WTC11 (cell line): ENCODE measurements at regions not wholly inside any gene's neighbourhood (a gene's known extent, or its start where the extent isn't known, plus 50 kb on each side); places are given as distances from the start of the nearest gene placed in this dataset.

Experiments used
- ATAC-seq: fragments of 200-7000 bp; cut with Tn5 transposase; 2 replicates; pipeline ENCODE4 v1.10.0; 2021; ENCODE audit warnings: mild to moderate bottlenecking, moderate library complexity
- CTCF ChIA-PET: fragments of 300-600 bp; sonication (Branson Sonifier 250); formaldehyde crosslinking; loops from one replicate; lab custom pipeline; 2021; ENCODE audit warnings: antibody characterized with exemption; lab: Charles Lee
- POLR2A ChIA-PET: fragments of 350-600 bp; sonication (Branson Sonifier 250); formaldehyde crosslinking; loops from one replicate; lab custom pipeline; 2021; ENCODE audit warnings: antibody characterized with exemption; lab: Charles Lee
- DNase-seq: peaks from one replicate; pipeline ENCODE4 v3.0.0; 2021; ENCODE audit warnings: low spot score
- H3K27ac Mint-ChIP-seq: 2 replicates; pipeline ENCODE4 v1.8.0; 2021; ENCODE audit warnings: mixed read lengths
- H3K27me3 Mint-ChIP-seq: 2 replicates; pipeline ENCODE4 v1.8.0; 2021; ENCODE audit warnings: low read depth, mild to moderate bottlenecking, moderate library complexity, mixed read lengths
- H3K36me3 Mint-ChIP-seq: 2 replicates; pipeline ENCODE4 v1.8.0; 2021; ENCODE audit warnings: mixed read lengths
- H3K4me1 Mint-ChIP-seq: 2 replicates; pipeline ENCODE4 v1.8.0; 2022; ENCODE audit warnings: mixed read lengths
- H3K4me3 Mint-ChIP-seq: 2 replicates; pipeline ENCODE4 v1.8.0; 2021; ENCODE audit warnings: mild to moderate bottlenecking, moderate library complexity, mixed read lengths
- H3K9me3 Mint-ChIP-seq: 2 replicates; pipeline ENCODE4 v1.8.0; 2021; ENCODE audit warnings: mixed read lengths
- ARID4B ChIP-seq: sonication (generic); formaldehyde crosslinking; IDR thresholded peaks from 2 replicates; pipeline ENCODE4 v1.8.0; 2023; ENCODE audit warnings: missing genetic modification reagents, mild to moderate bottlenecking, borderline replicate concordance
- ATF2 ChIP-seq: sonication (generic); formaldehyde crosslinking; IDR thresholded peaks from 2 replicates; pipeline ENCODE4 v1.8.1; 2022; ENCODE audit warnings: low read depth, missing genetic modification reagents, borderline replicate concordance
- E2F4 ChIP-seq: sonication (generic); formaldehyde crosslinking; IDR thresholded peaks from 2 replicates; pipeline ENCODE4 v1.8.1; 2022; ENCODE audit warnings: low read depth, mild to moderate bottlenecking, moderate library complexity, missing genetic modification reagents, borderline replicate concordance
- E2F5 ChIP-seq: sonication (generic); formaldehyde crosslinking; IDR thresholded peaks from 2 replicates; pipeline ENCODE4 v1.8.1; 2022; ENCODE audit warnings: mild to moderate bottlenecking, moderate library complexity, missing genetic modification reagents
- FOXP4 ChIP-seq: sonication (generic); formaldehyde crosslinking; IDR thresholded peaks from 2 replicates; pipeline ENCODE4 v1.8.0; 2022; ENCODE audit warnings: mild to moderate bottlenecking, missing genetic modification reagents
- KAT7 ChIP-seq: sonication (generic); formaldehyde crosslinking; IDR thresholded peaks from 2 replicates; pipeline ENCODE4 v1.8.1; 2023; ENCODE audit warnings: missing genetic modification reagents, mild to moderate bottlenecking, borderline replicate concordance
- NFATC4 ChIP-seq: fragments of 250-450 bp; sonication (Bioruptor Pico); IDR thresholded peaks from 2 replicates; pipeline ENCODE4 v1.9.0; 2021; ENCODE audit warnings: mild to moderate bottlenecking
- NFYB ChIP-seq: sonication (generic); formaldehyde crosslinking; conservative IDR thresholded peaks from 2 replicates; pipeline ENCODE4 v1.8.0; 2022; ENCODE audit warnings: low read depth, missing genetic modification reagents
- OVOL2 ChIP-seq: fragments of 250-450 bp; sonication (Bioruptor Pico); IDR thresholded peaks from 2 replicates; pipeline ENCODE4 v1.9.0; 2021; ENCODE audit warnings: mild to moderate bottlenecking, borderline replicate concordance
- PREB ChIP-seq: sonication (generic); formaldehyde crosslinking; IDR thresholded peaks from 2 replicates; pipeline ENCODE4 v1.8.1; 2022; ENCODE audit warnings: mild to moderate bottlenecking, missing genetic modification reagents, moderate library complexity, borderline replicate concordance
- ZBTB21 ChIP-seq: sonication (generic); formaldehyde crosslinking; IDR thresholded peaks from 2 replicates; pipeline ENCODE4 v1.8.1; 2023; ENCODE audit warnings: mild to moderate bottlenecking, missing genetic modification reagents, borderline replicate concordance
- ZNF232 ChIP-seq: sonication (generic); formaldehyde crosslinking; IDR thresholded peaks from 2 replicates; pipeline ENCODE4 v1.8.0; 2022; ENCODE audit warnings: mild to moderate bottlenecking, missing genetic modification reagents
- ZNF281 ChIP-seq: sonication (generic); formaldehyde crosslinking; IDR thresholded peaks from 2 replicates; pipeline ENCODE4 v1.8.0; 2023; ENCODE audit warnings: mild to moderate bottlenecking, missing genetic modification reagents
- ZNF416 ChIP-seq: fragments of 250-450 bp; sonication (Bioruptor Pico); IDR thresholded peaks from 2 replicates; pipeline ENCODE4 v1.9.0; 2021; ENCODE audit warnings: mild to moderate bottlenecking, inconsistent platforms
- ZSCAN18 ChIP-seq: fragments of 250-450 bp; sonication (Bioruptor Pico); IDR thresholded peaks from 2 replicates; pipeline ENCODE4 v2.1.2; 2022; ENCODE audit warnings: mild to moderate bottlenecking, moderate library complexity

- TF ChIP-seq E2F4 (CRISPR knock-in tag) (no peak), ZNF281 (no peak)
- TF ChIP-seq, all 79 proteins: peak for 0
These were observed 115.3 kb upstream of the ESR1 start (continued) for GRCh38 chr6:151692216-151692615.

- ChIA-PET POLR2A (no interaction called here), CTCF (interaction anchor here (0.9 kb wide), 1 partner anchor 72 kb away, joined by 3 read pairs; no protein-coding TSS in a partner anchor)
- no peak overlapping the region for H3K4me3 Mint-ChIP-seq
- no peaks in the 10 kb centered on the region for H3K36me3 Mint-ChIP-seq
- H3K4me1 Mint-ChIP-seq, result peaks cover 18% of the 10 kb centered on the region
- DNase-seq (no peak), ATAC-seq (no peak)
- no peak overlapping the region for H3K27ac Mint-ChIP-seq
- H3K9me3 Mint-ChIP-seq, result no peaks in the 10 kb centered on the region
- TF ChIP-seq PREB (no peak), ATF2 (CRISPR knock-in tag) (no peak), NFYB (no peak), ZSCAN18 (CRISPR knock-in tag) (no peak), OVOL2 (CRISPR knock-in tag) (no peak), NFATC4 (CRISPR knock-in tag) (no peak), ZNF232 (no peak), E2F5 (CRISPR knock-in tag) (no peak), ZNF416 (CRISPR knock-in tag) (no peak), FOXP4 (CRISPR knock-in tag) (no peak), ZBTB21 (CRISPR knock-in tag) (no peak), ARID4B (CRISPR knock-in tag) (no peak), KAT7 (CRISPR knock-in tag) (no peak)
- H3K27me3 Mint-ChIP-seq, result no peaks in the 10 kb centered on the region
These were observed 114.1 kb upstream of the ESR1 start for GRCh38 chr6:151693366-151693765.
